Right renal pelvis (tissue), 4 donors: ENCODE measurements at regions not wholly inside any gene's neighbourhood (a gene's known extent, or its start where the extent isn't known, plus 50 kb on each side); places are given as distances from the start of the nearest gene placed in this dataset.
"Not testable (repeated sequence)": the region's sequence is repeated elsewhere in the genome, so short reads cannot be mapped to it uniquely, and the experiment has no call there.

ENCODE experiments used
- DNase-seq, 4 donors: peaks; one replicate each; pipeline ENCODE4 v3.0.0-alpha.2; 2013; ENCODE audit warnings: low read depth in 4 of 4, low spot score in 3 of 4, missing footprints in 1 of 4

- no peak for DNase-seq
These were observed 67.0 kb upstream of the EDEM3 start for GRCh38 chr1:184821658-184822057.

GRCh38 chr1:184820956-184821355, 66.3 kb upstream of the EDEM3 start:
- no peak for DNase-seq

- DNase-seq: no peak
These were observed 65.6 kb upstream of the EDEM3 start for GRCh38 chr1:184820218-184820750.

GRCh38 chr1:184818646-184819045, 64.0 kb upstream of the EDEM3 start:
- no peak for DNase-seq

GRCh38 chr1:184817003-184817402, 62.3 kb upstream of the EDEM3 start:
- DNase-seq: not testable (repeated sequence)

GRCh38 chr1:184813528-184814089, 59.0 kb upstream of the EDEM3 start:
- DNase-seq: no peak

GRCh38 chr1:184811439-184812111, 56.9 kb upstream of the EDEM3 start:
- DNase-seq: no peak

- no peak for DNase-seq
These were observed 56.2 kb upstream of the EDEM3 start for GRCh38 chr1:184810735-184811343.

- DNase-seq: no peak
These were observed 51.7 kb upstream of the EDEM3 start for GRCh38 chr1:184806296-184806721.

- DNase-seq: peak; percentile 68 to 85 (median 80)
These were observed 51.1 kb upstream of the EDEM3 start for GRCh38 chr1:184805667-184806295.
